DND-41 (cell line): ENCODE measurements at regions not wholly inside any gene's neighbourhood (a gene's known extent, or its start where the extent isn't known, plus 50 kb on each side); places are given as distances from the start of the nearest gene placed in this dataset.
"Not testable (repeated sequence)": the region's sequence is repeated elsewhere in the genome, so short reads cannot be mapped to it uniquely, and the experiment has no call there.

Experiments used
- ATAC-seq: fragments of 200-7000 bp; cut with Tn5 transposase; 3 replicates; pipeline ENCODE4 v1.9.1; 2021; ENCODE audit warnings: low read depth; ENCODE audit not compliant: insufficient read depth
- DNase-seq: peaks from one replicate; pipeline ENCODE4 v3.0.0-alpha.2; 2020
- H2AFZ ChIP-seq: 2 replicates; pipeline ENCODE4 v1.6.0; 2012; ENCODE audit warnings: low read depth, low read length
- H3K27ac ChIP-seq: 2 replicates; pipeline ENCODE4 v1.5.1; 2012; ENCODE audit warnings: low read length, inconsistent platforms
- H3K27me3 ChIP-seq: fragments of 200-600 bp; sonication (generic); 2 replicates; pipeline ENCODE4 v1.6.0; 2012; ENCODE audit warnings: low read length, mild to moderate bottlenecking, inconsistent platforms; ENCODE audit not compliant: insufficient read depth, poor library complexity
- H3K36me3 ChIP-seq: 2 replicates; pipeline ENCODE4 v1.5.1; 2012; ENCODE audit warnings: low read length, inconsistent platforms; ENCODE audit not compliant: insufficient read depth
- H3K4me1 ChIP-seq: 2 replicates; pipeline ENCODE4 v1.5.1; 2012; ENCODE audit warnings: mild to moderate bottlenecking, low read length; ENCODE audit not compliant: insufficient read depth
- H3K4me2 ChIP-seq: 2 replicates; pipeline ENCODE4 v1.6.0; 2012; ENCODE audit warnings: mild to moderate bottlenecking, moderate library complexity, low read length, inconsistent platforms; ENCODE audit not compliant: insufficient read depth
- H3K4me3 ChIP-seq, 2 experiments: fragments of 200-600 bp in 1 of 2; shearing (Covaris generic) in 1 of 2; 2 replicates each; pipeline ENCODE4 v1.5.1; 2012 to 2016; ENCODE audit warnings: inconsistent platforms in 2 of 2, low read length in 2 of 2, mild to moderate bottlenecking in 2 of 2, low read depth in 1 of 2, moderate library complexity in 1 of 2
- H3K79me2 ChIP-seq: 2 replicates; pipeline ENCODE4 v1.6.0; 2012; ENCODE audit warnings: low read length, inconsistent platforms; ENCODE audit not compliant: insufficient read depth
- H3K9ac ChIP-seq: 2 replicates; pipeline ENCODE4 v1.6.0; 2012; ENCODE audit warnings: low read depth, mild to moderate bottlenecking, inconsistent platforms, low read length, moderate library complexity
- H3K9me3 ChIP-seq: 2 replicates; pipeline ENCODE4 v1.5.1; 2012; ENCODE audit warnings: low read length, moderate library complexity, mild to moderate bottlenecking, inconsistent platforms; ENCODE audit not compliant: insufficient read depth, severe bottlenecking
- H4K20me1 ChIP-seq: 2 replicates; pipeline ENCODE4 v1.6.0; 2012; ENCODE audit warnings: low read length; ENCODE audit not compliant: insufficient read depth
- EZH2 ChIP-seq: IDR thresholded peaks from 3 replicates; pipeline ENCODE4 v1.6.1; 2012; ENCODE audit warnings: borderline replicate concordance, low read depth, mild to moderate bottlenecking, moderate library complexity, low read length, inconsistent platforms; ENCODE audit not compliant: severe bottlenecking
- TF ChIP-seq, protein P1 (sequence below): IDR thresholded peaks from 2 replicates; pipeline ENCODE4 v1.5.1; 2012; ENCODE audit warnings: borderline replicate concordance, low read length, moderate library complexity, mild to moderate bottlenecking; ENCODE audit not compliant: poor library complexity, severe bottlenecking; ENCODE audit errors: extremely low read depth

DNA sequence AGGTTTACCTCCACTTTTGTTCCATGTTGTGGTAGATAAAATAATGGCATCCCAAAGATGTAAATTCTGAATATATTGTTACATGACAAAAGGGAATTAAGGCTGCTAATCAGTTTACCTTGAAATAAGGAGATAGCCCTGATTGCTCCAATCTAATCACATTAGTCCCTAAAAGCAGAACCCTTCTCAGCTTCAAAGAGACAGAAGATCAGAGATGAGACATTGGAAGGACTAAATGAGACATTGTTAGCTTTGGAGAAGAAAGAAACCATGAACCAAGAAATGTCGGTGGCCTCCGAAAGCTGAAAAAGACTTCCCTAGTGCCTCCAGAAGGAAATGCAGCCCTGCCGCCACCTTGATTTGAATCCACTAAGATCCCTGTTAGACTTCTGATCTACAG is 82.8 kb upstream of the PARP8 start:
- Histone ChIP-seq H3K27ac (no peak overlapping the region), H2AFZ (peak overlapping the region; percentile 44; the same call in 1 of the 2 replicates), H3K79me2 (no peaks in the 10 kb centered on the region), H4K20me1 (no peaks in the 10 kb centered on the region), H3K36me3 (no peaks in the 10 kb centered on the region), H3K4me3 (no peak overlapping the region), H3K9ac (no peak overlapping the region), H3K4me1 (0 out of 2 replicates have a peak, but pooled peaks cover 3% of the 10 kb centered on the region), H3K27me3 (no peaks in the 10 kb centered on the region), H3K9me3 (no peaks in the 10 kb centered on the region), H3K4me2 (no peak overlapping the region)
- TF ChIP-seq EZH2 = no peak
- TF ChIP-seq, protein P1, sequence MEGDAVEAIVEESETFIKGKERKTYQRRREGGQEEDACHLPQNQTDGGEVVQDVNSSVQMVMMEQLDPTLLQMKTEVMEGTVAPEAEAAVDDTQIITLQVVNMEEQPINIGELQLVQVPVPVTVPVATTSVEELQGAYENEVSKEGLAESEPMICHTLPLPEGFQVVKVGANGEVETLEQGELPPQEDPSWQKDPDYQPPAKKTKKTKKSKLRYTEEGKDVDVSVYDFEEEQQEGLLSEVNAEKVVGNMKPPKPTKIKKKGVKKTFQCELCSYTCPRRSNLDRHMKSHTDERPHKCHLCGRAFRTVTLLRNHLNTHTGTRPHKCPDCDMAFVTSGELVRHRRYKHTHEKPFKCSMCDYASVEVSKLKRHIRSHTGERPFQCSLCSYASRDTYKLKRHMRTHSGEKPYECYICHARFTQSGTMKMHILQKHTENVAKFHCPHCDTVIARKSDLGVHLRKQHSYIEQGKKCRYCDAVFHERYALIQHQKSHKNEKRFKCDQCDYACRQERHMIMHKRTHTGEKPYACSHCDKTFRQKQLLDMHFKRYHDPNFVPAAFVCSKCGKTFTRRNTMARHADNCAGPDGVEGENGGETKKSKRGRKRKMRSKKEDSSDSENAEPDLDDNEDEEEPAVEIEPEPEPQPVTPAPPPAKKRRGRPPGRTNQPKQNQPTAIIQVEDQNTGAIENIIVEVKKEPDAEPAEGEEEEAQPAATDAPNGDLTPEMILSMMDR = peak; percentile 9
- DNase-seq = no peak
- no peak for ATAC-seq

DNA sequence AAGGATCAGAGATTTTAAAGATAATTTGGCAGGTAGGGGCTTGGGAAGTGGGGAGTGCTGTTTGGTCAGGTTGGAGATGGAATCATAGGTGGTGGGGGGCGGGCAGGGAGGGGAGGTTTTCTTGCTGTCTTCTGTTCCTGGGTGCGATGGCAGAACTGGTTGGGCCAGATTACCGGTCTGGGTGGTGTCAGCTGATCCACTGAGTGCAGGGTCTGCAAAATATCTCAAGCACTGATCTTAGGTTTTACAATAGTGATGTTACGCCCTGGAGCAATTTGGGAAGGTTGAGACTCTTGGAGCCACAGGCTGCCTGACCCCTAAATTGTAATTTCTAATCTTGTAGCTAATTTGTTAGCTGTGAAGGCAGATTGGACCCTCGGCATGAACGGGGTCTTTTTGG is 78.0 kb upstream of the PARP8 start:
- not testable (repeated sequence) for H3K79me2 ChIP-seq, H3K27ac ChIP-seq, H3K4me3 ChIP-seq

DNA sequence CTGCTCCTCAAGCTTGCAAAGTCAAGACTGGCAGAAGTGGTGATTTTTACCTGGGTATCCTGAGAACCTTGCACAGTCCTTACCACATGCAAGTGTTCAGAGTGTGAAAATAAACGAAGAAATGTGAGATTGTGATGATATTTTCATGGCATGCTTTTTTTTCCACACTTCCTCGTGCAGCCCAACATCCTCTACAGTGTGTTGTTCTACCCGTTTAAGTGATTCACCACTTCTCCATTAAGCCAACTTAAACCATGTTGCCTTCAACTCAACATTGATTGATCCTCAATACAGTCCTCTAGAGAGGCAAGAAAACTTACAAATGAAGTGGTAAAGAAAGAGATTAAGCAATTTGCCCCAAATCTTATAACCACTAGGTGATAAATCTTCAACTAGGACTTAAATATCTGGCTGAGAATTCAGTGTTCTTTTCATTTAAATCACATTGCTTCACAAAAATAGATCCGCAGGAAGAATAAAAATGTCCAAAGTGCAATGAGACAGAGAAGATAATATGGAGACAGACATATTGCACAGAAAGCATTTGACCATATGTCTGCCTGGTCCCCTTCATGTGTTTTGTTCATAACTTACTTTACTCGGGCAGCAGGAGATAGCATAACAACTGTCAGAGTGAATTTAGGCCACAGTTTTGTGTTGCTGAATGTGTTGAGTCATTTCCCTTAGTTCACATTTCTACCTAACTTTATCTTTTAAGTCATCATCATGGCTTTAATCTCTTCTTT is 75.8 kb upstream of the PARP8 start:
- not testable (repeated sequence) for DNase-seq, H3K9me3 ChIP-seq, H3K4me3 ChIP-seq, H3K4me2 ChIP-seq, H3K79me2 ChIP-seq, H3K27me3 ChIP-seq, ATAC-seq, H3K36me3 ChIP-seq, H4K20me1 ChIP-seq
- H3K4me1 ChIP-seq = peaks cover 56% of the 10 kb centered on the region
- peak overlapping the region; percentile 70 for H3K27ac ChIP-seq
- H2AFZ ChIP-seq = peak overlapping the region; percentile 65; the same call in 1 of the 2 replicates
- H3K9ac ChIP-seq = peak overlapping the region; percentile 32; the same call in 1 of the 2 replicates

More for the DNA sequence above, 78.0 kb upstream of the PARP8 start:
- not testable (repeated sequence) for H3K4me2 ChIP-seq, H3K36me3 ChIP-seq, H3K9ac ChIP-seq, H3K9me3 ChIP-seq, ATAC-seq, H4K20me1 ChIP-seq, H3K27me3 ChIP-seq, DNase-seq, H2AFZ ChIP-seq
- H3K4me1 ChIP-seq = peaks cover 36% of the 10 kb centered on the region

DNA sequence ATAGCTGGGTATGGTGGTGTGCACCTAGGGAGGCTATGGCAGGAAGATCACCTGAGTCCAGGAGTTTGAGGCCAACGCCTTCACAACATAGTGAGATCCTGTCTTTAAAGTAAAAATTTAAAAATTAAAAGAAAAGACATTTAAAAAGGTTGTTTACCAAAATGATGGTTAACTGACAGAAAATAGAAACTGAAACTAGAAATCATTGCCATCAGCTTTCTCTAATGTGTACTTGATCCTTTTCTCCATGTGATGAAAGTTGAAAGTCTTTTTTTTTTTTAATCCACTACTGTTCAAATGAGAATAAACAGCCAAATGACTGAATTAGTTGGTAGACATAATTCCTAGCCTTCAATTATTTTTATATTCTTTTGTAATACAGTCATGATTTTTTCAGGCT is 75.1 kb upstream of the PARP8 start:
- Histone ChIP-seq H2AFZ (peak overlapping the region; percentile 65), H3K9ac (peak overlapping the region; percentile 32; the same call in 1 of the 2 replicates), H3K27ac (peak overlapping the region; percentile 70; the same call in 1 of the 2 replicates), H3K4me1 (peaks cover 56% of the 10 kb centered on the region), H3K4me2 (peak overlapping the region; percentile 31; the same call in 1 of the 2 replicates)
- H3K9me3 ChIP-seq, DNase-seq, H3K36me3 ChIP-seq, ATAC-seq, H3K79me2 ChIP-seq, H4K20me1 ChIP-seq, H3K4me3 ChIP-seq, H3K27me3 ChIP-seq: not testable (repeated sequence)

DNA sequence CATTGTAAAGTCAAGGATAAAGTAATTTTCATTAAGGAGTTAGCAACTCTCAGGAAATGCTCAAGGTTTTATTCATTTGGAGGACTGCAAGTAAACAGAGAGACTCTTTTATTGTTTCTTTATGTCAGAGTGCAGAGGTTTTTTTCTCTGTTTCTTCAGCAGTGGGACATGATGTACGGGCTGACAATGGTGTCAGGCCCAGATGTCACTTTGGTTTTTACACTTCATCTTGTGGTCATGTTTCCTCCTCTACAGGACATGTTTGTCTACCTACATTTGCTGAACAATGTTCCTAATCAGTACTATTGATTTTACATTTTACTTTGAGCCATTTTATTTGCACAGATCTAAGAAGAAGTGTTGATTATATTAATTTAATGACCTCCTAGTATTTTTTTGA is 72.8 kb upstream of the PARP8 start:
- peak; percentile 54; the same call in 1 of the 3 replicates for ATAC-seq
- H3K4me2 ChIP-seq = peak overlapping the region; percentile 1
- no peak for TF ChIP-seq EZH2
- TF ChIP-seq, protein P1 = peak; percentile 11
- peak overlapping the region; percentile 71 for H3K27ac ChIP-seq
- H4K20me1 ChIP-seq = no peaks in the 10 kb centered on the region
- no peak overlapping the region for H3K4me3 ChIP-seq
- no peaks in the 10 kb centered on the region for H3K36me3 ChIP-seq
- no peaks in the 10 kb centered on the region for H3K27me3 ChIP-seq
- H3K4me1 ChIP-seq = peaks cover 56% of the 10 kb centered on the region
- DNase-seq = peak; percentile 57
- H3K9ac ChIP-seq = no peak overlapping the region
- no peaks in the 10 kb centered on the region for H3K79me2 ChIP-seq
- H3K9me3 ChIP-seq = no peaks in the 10 kb centered on the region
- peak overlapping the region; percentile 46 for H2AFZ ChIP-seq
